OCI-LY1 (cell line): ENCODE measurements at regions not wholly inside any gene's neighbourhood (a gene's known extent, or its start where the extent isn't known, plus 50 kb on each side); places are given as distances from the start of the nearest gene placed in this dataset.

Experiments
- EZH2 ChIP-seq: fragments of 200-600 bp; sonication (generic), shearing (Covaris generic); IDR thresholded peaks from 2 replicates; pipeline ENCODE4 v1.8.0; 2017; ENCODE audit warnings: borderline replicate concordance, mixed run types, mild to moderate bottlenecking, antibody characterized with exemption, low read length, moderate library complexity, mixed read lengths
- TF ChIP-seq, protein P1 (sequence below): fragments of 200-600 bp; sonication (generic), shearing (Covaris generic); IDR thresholded peaks from 2 replicates; pipeline ENCODE4 v1.5.1; 2017; ENCODE audit warnings: mild to moderate bottlenecking, antibody characterized with exemption, low read length, moderate library complexity, mixed read lengths

- no peak for TF ChIP-seq EZH2
- TF ChIP-seq, protein P1, sequence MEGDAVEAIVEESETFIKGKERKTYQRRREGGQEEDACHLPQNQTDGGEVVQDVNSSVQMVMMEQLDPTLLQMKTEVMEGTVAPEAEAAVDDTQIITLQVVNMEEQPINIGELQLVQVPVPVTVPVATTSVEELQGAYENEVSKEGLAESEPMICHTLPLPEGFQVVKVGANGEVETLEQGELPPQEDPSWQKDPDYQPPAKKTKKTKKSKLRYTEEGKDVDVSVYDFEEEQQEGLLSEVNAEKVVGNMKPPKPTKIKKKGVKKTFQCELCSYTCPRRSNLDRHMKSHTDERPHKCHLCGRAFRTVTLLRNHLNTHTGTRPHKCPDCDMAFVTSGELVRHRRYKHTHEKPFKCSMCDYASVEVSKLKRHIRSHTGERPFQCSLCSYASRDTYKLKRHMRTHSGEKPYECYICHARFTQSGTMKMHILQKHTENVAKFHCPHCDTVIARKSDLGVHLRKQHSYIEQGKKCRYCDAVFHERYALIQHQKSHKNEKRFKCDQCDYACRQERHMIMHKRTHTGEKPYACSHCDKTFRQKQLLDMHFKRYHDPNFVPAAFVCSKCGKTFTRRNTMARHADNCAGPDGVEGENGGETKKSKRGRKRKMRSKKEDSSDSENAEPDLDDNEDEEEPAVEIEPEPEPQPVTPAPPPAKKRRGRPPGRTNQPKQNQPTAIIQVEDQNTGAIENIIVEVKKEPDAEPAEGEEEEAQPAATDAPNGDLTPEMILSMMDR, result no peak
These were observed 483.9 kb downstream of the PYDC2 start for GRCh38 chr3:191944835-191945234.
